ENCODE measurements at regions not wholly inside any gene's neighbourhood (a gene's known extent, or its start where the extent isn't known, plus 50 kb on each side); places are given as distances from the start of the nearest gene placed in this dataset.

DNA sequence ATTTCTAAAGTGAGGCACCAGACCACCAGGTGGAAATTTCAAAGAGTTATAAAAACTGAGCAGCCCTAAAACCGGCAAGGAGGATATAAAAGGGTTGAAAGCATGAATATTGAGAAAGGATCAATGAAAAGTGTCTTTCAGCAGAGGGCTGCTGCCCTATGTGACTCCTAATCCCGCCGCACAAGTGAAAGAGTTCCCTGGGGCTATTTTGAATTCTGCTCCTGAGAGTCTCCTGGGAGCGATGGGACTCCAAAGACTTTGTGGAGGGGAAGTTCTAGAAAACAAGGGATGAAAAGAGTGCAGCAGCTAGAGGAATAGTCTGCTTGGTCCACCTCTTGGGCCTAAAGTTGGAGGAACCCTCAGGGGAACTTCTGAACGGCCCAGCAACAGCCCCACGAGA is 205.2 kb downstream of the SP3 start:
- TF ChIP-seq CTCF (IDR thresholded peaks at IDR 0.05) = no peak

GRCh38 chr2:173760553-173760952 is 204.6 kb downstream of the SP3 start:
- no peak for TF ChIP-seq CTCF (IDR thresholded peaks at IDR 0.05)

- TF ChIP-seq CTCF (IDR thresholded peaks at IDR 0.05) = no peak
Measured at GRCh38 chr2:173761603-173762119, 203.5 kb downstream of the SP3 start.

- TF ChIP-seq CTCF (IDR thresholded peaks at IDR 0.05) = no peak
Measured at GRCh38 chr2:173762221-173762620, 203.0 kb downstream of the SP3 start.

DNA sequence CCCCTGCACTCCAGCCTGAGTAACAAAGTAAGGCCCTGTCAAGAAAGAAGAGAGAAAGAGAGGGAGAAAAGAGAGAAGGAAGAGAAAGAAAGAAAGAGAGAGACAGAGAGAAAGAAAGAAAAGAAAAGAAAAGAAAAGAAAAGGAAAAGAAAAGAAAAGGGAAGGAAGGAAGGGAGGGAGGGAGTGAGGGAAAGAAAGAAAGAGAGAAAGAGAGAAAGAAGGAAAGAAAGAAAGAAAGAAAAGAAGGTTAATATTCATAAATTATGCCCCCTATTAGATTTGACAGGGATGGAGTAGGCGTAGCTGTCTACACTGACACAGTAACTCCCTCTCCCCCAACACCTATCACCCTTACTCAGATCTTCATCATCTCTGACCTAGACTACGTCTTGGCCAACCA is 202.3 kb downstream of the SP3 start:
- no peak for TF ChIP-seq CTCF (IDR thresholded peaks at IDR 0.05)

DNA sequence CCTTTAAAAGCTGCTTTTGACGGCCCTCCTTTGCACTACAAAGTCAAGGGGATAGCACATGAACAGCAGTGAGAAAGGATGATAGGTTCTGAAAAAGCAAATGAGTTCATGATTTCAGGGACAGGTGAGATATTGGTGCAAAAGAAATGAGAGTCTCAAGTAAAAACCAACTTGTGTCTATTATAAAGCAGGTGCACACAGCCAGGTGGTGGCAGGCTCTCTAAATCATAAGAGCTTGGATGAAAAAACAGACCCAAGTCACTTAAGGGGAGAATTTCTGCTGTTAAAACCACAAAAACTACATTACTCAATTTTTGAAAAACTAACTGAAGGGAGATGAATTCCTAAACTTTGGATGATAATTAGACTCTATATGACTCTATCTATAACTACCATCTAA is 201.5 kb downstream of the SP3 start:
- TF ChIP-seq CTCF (IDR thresholded peaks at IDR 0.05) = no peak

DNA sequence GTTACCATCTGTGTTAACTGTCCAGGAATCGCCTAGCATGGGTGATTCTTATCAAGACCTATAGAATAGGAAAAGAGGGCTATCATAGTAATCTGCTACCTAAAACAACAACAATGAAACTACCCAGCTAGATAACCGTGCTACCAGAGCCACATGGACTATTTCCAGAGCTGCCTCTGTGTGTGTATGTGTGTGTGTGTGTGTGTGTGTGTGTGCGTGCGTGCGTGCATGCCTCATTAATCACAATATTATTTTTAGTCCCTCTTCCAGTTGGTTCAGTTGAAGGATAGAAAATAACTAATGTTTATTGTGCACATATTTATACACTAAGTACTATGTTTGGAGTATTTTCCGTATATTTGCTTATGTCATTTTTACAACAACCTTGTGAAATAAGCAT is 201.1 kb downstream of the SP3 start:
- no peak for TF ChIP-seq CTCF (IDR thresholded peaks at IDR 0.05)
